ENCODE measurements at regions not wholly inside any gene's neighbourhood (a gene's known extent, or its start where the extent isn't known, plus 50 kb on each side); places are given as distances from the start of the nearest gene placed in this dataset.

DNA sequence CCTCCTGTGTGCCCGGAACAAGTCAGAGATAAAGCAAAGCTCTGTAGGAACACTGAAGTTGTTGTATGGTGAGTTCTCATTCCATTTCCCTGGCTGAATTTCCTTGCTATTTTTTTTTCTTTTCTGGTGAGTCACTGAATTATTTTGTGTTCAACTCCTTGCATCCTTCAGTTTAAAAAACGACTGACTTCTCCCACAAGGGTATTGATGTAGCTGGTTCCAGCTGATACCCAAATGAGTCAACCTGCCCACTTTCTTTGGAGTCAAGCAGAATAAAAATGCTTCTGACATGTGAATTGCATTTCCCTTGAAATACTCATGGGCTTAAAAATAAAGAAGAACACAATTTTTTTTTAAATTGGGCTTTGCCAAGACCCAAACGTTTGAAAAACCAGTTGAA is 85.5 kb downstream of the SHOX start:
- H3K36me3 Mint-ChIP-seq (ENCODE audit: unreplicated experiment) = peaks cover 6% of the 10 kb centered on the region
- peaks cover 5% of the 10 kb centered on the region for H3K9me3 Mint-ChIP-seq (ENCODE audit: unreplicated experiment)
- no peak overlapping the region for H3K4me3 Mint-ChIP-seq (ENCODE audit: unreplicated experiment)
- peaks cover 4% of the 10 kb centered on the region for H3K27me3 Mint-ChIP-seq (ENCODE audit: unreplicated experiment)
- no peak for DNase-seq
- no peak overlapping the region for H3K27ac Mint-ChIP-seq (ENCODE audit: unreplicated experiment)
- TF ChIP-seq, protein P1, sequence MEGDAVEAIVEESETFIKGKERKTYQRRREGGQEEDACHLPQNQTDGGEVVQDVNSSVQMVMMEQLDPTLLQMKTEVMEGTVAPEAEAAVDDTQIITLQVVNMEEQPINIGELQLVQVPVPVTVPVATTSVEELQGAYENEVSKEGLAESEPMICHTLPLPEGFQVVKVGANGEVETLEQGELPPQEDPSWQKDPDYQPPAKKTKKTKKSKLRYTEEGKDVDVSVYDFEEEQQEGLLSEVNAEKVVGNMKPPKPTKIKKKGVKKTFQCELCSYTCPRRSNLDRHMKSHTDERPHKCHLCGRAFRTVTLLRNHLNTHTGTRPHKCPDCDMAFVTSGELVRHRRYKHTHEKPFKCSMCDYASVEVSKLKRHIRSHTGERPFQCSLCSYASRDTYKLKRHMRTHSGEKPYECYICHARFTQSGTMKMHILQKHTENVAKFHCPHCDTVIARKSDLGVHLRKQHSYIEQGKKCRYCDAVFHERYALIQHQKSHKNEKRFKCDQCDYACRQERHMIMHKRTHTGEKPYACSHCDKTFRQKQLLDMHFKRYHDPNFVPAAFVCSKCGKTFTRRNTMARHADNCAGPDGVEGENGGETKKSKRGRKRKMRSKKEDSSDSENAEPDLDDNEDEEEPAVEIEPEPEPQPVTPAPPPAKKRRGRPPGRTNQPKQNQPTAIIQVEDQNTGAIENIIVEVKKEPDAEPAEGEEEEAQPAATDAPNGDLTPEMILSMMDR (IDR thresholded peaks at IDR 0.05; ENCODE audit: partially characterized antibody, unreplicated experiment) = no peak
- no peaks in the 10 kb centered on the region for H3K4me1 Mint-ChIP-seq (ENCODE audit: low read depth, unreplicated experiment)

DNA sequence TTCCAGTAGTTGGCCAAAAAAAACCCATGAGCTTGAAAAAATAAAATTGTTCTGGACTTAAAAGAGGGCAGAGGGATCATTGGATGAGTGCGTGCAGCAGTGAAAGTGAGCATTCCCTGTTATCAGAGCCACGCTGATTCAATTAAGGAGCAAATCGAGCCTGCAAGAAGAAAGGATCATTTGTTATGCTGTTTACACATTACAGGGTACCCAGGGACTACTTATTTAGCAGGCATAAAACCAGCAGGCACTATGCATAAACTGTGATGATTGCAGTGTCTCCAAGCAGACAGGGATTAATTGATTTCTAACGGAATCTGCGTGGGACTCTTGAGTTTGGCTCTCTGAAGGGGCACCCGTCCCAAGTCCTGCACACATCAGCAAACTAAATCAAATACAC is 83.5 kb downstream of the SHOX start:
- peaks cover 6% of the 10 kb centered on the region for H3K36me3 Mint-ChIP-seq (ENCODE audit: unreplicated experiment)
- TF ChIP-seq, protein P1 (IDR thresholded peaks at IDR 0.05; ENCODE audit: partially characterized antibody, unreplicated experiment) = no peak
- no peak overlapping the region for H3K4me3 Mint-ChIP-seq (ENCODE audit: unreplicated experiment)
- DNase-seq = no peak
- H3K27me3 Mint-ChIP-seq (ENCODE audit: unreplicated experiment) = peaks cover 4% of the 10 kb centered on the region
- peaks cover 7% of the 10 kb centered on the region for H3K9me3 Mint-ChIP-seq (ENCODE audit: unreplicated experiment)
- no peaks in the 10 kb centered on the region for H3K4me1 Mint-ChIP-seq (ENCODE audit: low read depth, unreplicated experiment)
- no peak overlapping the region for H3K27ac Mint-ChIP-seq (ENCODE audit: unreplicated experiment)

Data from glutamatergic neuron (in vitro differentiated cells).